Stimulated activated CD4-positive, alpha-beta T cell treated with anti-CD3 and anti-CD28 coated beads, Interleukin-15, amount 100 ng/mL, for 48 hours (primary cell): ENCODE measurements at regions not wholly inside any gene's neighbourhood (a gene's known extent, or its start where the extent isn't known, plus 50 kb on each side); places are given as distances from the start of the nearest gene placed in this dataset.
"Not testable (repeated sequence)": the region's sequence is repeated elsewhere in the genome, so short reads cannot be mapped to it uniquely, and the experiment has no call there.

Experiments
- DNase-seq, 2 donors: peaks; one replicate each; pipeline ENCODE4 v3.0.0-alpha.2; 2020; ENCODE audit warnings: low read depth in 2 of 2

DNA sequence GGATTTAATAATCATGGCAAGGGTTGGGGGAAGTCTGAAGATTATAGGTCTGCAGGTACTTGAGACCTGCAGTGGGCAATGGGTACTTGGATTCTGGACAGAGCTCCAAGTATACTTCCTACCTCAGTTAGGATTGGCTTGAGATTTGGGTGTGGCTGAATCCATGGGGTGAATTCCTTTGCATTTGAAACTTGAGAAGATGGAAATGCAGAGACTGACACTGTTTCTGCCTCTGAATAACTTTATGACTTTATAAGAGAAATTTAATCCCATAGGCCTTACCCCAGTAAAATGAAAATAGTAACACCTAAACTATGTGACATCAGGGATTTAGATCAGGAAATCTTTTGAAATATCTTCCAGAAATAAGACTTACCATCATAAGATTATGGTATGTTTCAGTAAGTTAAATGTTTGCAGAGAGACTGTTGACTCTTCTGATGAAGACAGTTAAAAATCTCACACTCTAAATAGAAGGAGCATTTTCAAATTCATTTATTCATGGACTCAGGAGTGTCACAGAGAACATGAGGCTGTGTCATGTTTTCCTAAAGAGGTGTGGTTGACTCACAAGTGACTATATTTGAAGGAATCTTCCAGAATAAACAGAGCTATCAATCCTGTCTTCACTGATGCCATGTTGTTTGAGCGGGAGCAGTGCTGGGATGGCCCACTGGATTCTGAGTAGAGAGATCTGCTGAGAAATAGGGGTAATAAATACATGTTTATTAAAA lies 513.5 kb upstream of the NR3C2 start:
- DNase-seq, result no peak

GRCh38 chr4:148954011-148954749 lies 512.0 kb upstream of the NR3C2 start:
- no peak for DNase-seq

DNA sequence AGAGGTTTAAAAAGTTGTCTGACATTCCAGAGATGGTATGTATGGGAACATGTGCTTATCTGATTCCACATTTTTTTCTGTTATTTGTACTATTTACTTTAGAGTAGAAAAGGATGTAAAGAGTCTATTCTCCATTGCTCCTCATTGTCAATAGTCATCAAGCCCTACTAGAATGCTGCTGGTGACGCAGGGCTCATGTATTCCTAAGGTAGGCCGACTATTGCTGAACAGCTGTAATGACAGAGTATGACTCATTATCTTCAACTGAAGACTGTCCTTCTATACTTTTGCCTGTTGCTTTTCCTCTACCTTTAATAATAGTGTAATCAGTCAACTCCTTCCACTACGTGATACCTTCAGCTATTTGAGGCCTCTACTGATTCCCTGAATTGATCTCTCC lies 509.1 kb upstream of the NR3C2 start:
- no peak for DNase-seq

DNA sequence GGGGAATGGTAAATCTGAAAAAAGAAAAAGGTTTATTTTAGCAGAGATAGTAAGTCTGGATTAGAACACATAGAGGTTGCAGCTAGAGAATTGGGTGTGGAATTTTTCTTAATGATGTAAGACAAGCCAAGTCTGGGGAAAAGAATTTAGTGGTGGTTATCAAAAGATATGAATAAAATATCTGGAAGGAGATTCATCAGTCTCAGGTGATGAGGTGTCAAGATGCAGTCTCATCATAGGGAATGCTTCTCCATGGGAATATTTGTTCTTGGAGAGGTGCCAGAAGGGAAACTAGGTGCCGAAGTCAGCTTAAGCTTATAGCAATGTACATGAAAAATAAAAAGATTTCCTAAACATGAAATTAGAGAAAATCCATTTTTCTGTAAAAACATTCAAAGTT lies 504.1 kb upstream of the NR3C2 start:
- no peak for DNase-seq

DNA sequence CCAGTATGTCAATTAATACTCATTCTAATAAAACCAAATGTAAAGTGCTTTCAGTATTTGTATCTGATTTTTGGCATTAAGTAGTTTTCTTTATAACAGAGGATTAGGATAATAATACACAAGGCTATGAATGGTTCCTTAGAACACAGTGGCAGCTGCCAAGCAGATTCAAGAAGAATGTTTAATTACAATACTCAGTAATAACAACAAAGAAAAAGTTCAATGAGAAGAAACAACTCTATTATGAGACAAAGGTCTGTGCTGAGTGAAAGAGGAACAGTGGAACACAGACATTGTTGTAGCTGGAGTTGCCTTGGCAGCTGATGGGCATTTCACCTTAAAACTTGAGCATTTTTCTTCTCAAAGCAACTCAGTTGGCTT lies 502.6 kb upstream of the NR3C2 start:
- DNase-seq, result no peak

GRCh38 chr4:148944136-148944838 lies 502.1 kb upstream of the NR3C2 start:
- no peak for DNase-seq

GRCh38 chr4:148934926-148935578 lies 492.8 kb upstream of the NR3C2 start:
- DNase-seq, result no peak

- DNase-seq, result no peak
These were observed 484.4 kb upstream of the NR3C2 start for GRCh38 chr4:148926276-148927260.

- DNase-seq, result no peak
These were observed 481.7 kb upstream of the NR3C2 start for GRCh38 chr4:148923881-148924280.

- no peak for DNase-seq
These were observed 480.3 kb upstream of the NR3C2 start for GRCh38 chr4:148922497-148922896.

GRCh38 chr4:148914734-148915133 lies 472.5 kb upstream of the NR3C2 start:
- DNase-seq, result no peak

DNA sequence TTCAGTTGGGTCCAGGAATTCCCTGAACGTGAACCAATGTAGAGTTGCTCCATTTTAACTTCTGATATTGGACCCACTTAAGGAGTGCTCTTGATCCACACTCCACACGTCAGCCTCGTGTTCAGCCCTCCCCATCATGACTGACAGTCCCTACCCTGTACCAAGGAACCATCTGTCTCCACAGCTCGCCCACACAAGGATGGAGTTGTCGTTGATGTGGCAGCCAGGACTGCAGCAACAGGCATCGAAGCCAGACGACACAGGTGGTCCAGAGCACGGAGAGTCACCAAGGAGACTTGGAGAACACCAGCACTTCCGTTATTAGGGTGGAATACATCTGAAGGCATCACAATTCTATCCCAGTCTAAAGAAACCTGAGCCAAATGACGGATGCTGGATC lies 472.1 kb upstream of the NR3C2 start:
- no peak for DNase-seq

- no peak for DNase-seq
These were observed 461.2 kb upstream of the NR3C2 start for GRCh38 chr4:148903388-148903787.

DNA sequence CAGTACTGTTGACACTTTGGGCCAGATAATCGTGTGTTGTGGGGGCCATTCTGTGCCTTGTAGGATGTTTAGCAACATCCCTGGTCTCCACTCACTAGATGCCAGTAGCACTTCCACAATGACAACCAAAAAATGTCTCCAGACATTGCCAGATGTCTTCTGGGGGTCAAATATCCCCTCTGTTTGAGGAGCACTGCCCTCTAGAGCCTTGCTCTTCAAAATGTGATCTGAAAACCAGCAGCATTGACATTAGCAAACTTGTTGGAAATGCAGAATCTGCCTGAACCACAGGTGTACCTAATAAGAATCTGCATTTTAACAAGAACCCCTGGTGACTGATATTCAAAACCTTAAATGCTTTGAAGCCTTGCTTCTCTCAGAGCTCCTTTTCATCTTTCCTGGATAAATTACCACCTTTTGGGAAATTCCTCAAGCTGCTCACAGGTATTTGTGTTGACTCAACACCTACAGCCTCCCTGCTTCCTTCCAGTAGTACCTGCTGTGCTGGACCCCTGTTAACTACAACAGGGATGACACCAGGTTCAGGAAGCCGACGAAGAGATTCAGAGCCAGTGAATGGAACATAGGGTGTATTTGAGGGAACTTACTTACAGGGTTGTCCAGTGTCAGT lies 459.0 kb upstream of the NR3C2 start:
- no peak for DNase-seq

DNA sequence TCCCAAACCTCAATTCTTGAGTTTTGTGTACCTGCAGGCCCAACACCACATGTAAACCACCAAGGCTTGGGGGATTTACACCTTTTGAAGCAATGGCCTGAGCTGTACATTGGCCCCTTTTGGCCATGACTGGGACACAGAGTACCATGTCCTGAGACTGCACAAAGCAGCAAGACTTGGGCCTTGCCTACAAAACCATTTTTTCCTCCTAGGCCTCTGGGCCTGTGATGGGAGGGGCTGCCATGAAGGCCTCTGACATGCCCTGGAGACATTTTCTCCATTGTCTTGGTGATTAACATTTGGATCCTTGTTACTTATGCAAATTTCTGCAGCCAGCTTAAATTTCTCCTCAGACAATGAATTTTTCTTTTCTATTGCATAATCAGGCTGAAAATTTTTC lies 455.9 kb upstream of the NR3C2 start:
- DNase-seq, result not testable (repeated sequence)

- DNase-seq, result no peak
These were observed 450.9 kb upstream of the NR3C2 start for GRCh38 chr4:148893095-148893494.

GRCh38 chr4:148883891-148884290 lies 441.7 kb upstream of the NR3C2 start:
- DNase-seq, result no peak

- DNase-seq, result no peak
These were observed 441.2 kb upstream of the NR3C2 start for GRCh38 chr4:148883435-148883834.

DNA sequence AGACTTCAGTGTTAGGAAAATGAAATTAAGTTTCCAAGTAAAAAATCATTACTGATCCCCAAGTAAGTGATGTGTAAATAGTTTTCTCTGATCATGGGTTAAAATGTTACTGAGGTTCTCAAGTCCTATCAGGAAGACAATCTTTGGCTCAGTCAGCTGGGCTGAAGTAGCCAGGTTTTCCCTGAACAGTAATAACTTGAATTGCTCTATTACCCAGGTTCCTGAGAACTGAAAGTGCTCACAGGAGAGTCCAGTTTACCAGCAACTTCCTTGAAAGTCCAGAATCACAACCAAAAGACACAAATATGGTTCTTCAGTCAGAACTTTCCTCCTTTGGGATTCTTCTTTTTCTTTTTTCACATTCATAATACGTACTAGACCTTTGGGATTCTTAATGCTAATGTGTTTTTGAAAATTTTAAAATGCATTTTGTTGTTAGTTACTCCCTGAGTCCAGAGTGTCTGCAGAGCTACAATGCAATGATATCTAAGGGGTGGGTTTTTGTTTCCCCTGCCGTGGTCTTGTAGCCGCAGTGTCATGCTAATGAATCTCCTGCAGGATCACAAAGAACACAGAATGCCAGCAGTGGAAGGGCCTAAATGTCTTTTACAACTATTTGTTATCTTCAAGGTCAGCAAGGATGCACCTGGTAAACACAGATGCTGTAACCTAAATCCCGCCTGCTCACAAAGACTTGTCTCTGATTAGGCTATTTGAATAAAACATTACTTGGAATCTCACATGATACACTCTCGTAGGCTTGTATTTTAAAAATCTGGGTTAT lies 439.8 kb upstream of the NR3C2 start:
- DNase-seq, result no peak

- DNase-seq, result no peak
These were observed 432.1 kb upstream of the NR3C2 start for GRCh38 chr4:148874331-148874730.
